Stomach (tissue), 8 donors: ENCODE measurements at regions not wholly inside any gene's neighbourhood (a gene's known extent, or its start where the extent isn't known, plus 50 kb on each side); places are given as distances from the start of the nearest gene placed in this dataset.
A peak's percentile ranks its signal among the peaks of the same experiment; 100 is the strongest.

ENCODE experiments used
- DNase-seq, 2 donors: peaks; one replicate each; pipeline versions ENCODE4 v3.0.0 to v3.0.0-alpha.2; 2013 to 2019
- H3K27ac ChIP-seq, 5 donors: fragments of 200-600 bp in 4 of 5; sonication (generic) in 4 of 5; one replicate each; pipeline ENCODE4 v1.5.1; 2013 to 2019; ENCODE audit warnings: mild to moderate bottlenecking in 1 of 5, moderate library complexity in 1 of 5
- H3K27me3 ChIP-seq, 3 donors: fragments of 200-600 bp; sonication (generic); one replicate each; pipeline ENCODE4 v1.5.1; 2017 to 2019; ENCODE audit warnings: mixed run types in 1 of 3
- H3K36me3 ChIP-seq, 4 donors: fragments of 200-600 bp; sonication (generic); 1 replicate in 3 of 4; 2 replicates in 1 of 4; pipeline ENCODE4 v1.5.1; 2016 to 2019
- H3K4me1 ChIP-seq, 4 donors: fragments of 200-600 bp; sonication (generic); one replicate each; pipeline ENCODE4 v1.5.1; 2016 to 2019
- H3K4me3 ChIP-seq, 4 donors: fragments of 200-600 bp; sonication (generic) in 3 of 4; one replicate each; pipeline ENCODE4 v1.5.1; 2016 to 2019; ENCODE audit warnings: mild to moderate bottlenecking in 1 of 4
- H3K9me3 ChIP-seq, 4 donors: fragments of 200-600 bp; sonication (generic); one replicate each; pipeline ENCODE4 v1.5.1; 2016 to 2019
- CTCF ChIP-seq, 7 experiments: fragments of 450-650 bp in 4 of 7; fragments of 200-600 bp in 3 of 7; sonication (generic) in 3 of 7; IDR thresholded peaks; one replicate each; pipeline ENCODE4 v1.5.1; 2016 to 2019; ENCODE audit warnings: antibody characterized with exemption in 7 of 7, control low read depth in 2 of 7, mild to moderate bottlenecking in 1 of 7
- EP300 ChIP-seq: sonication (generic); formaldehyde crosslinking; IDR thresholded peaks from one replicate; pipeline ENCODE4 v1.6.1; 2017; ENCODE audit warnings: antibody characterized with exemption
- POLR2A ChIP-seq, 4 donors: fragments of 450-650 bp; IDR thresholded peaks; one replicate each; pipeline ENCODE4 v1.6.1; 2016; ENCODE audit warnings: antibody characterized with exemption in 4 of 4, control low read depth in 2 of 4, mild to moderate bottlenecking in 1 of 4, moderate library complexity in 1 of 4
- POLR2AphosphoS5 ChIP-seq, 3 donors: sonication (generic); formaldehyde crosslinking; IDR thresholded peaks; one replicate each; pipeline ENCODE4 v1.6.1; 2016; ENCODE audit warnings: antibody characterized with exemption in 3 of 3
- WGBS, 5 donors: extraction: QIAGEN DNeasy Blood & Tissue Kit in 3 of 5; methylation state at CpG; one replicate each; pipeline versions ENCODE4 v1.1.5 to v1.1.7; 2013 to 2018; 5-methylcytosine and 5-hydroxymethylcytosine counted together
- intact Hi-C: fragments of 100-400 bp; cut with DNase I; formaldehyde crosslinking; loops from one replicate; pipeline ENCODE4 v1.15.1; 2023; ENCODE audit warnings: low total_unique reads
- donor health status: healthy with polysubstance abuse.
- donor health status: Bipolar disorder and iron deficiency.
- donor health status: healthy.

- Histone ChIP-seq H3K4me3 (no peak overlapping the region), H3K27me3 (no peaks in the 10 kb centered on the region), H3K4me1 (peaks cover 0 to 10% (median 7%) of the 10 kb centered on the region in 4 donors), H3K27ac (no peak overlapping the region), H3K9me3 (no peaks in the 10 kb centered on the region), H3K36me3 (no peaks in the 10 kb centered on the region)
- intact Hi-C loops: no loop called here
- no peak for DNase-seq
- no peak for TF ChIP-seq EP300
- no peak for TF ChIP-seq POLR2A (IDR thresholded peaks at IDR 0.05)
- no peak for TF ChIP-seq POLR2AphosphoS5 (IDR thresholded peaks at IDR 0.05)
- TF ChIP-seq CTCF (IDR thresholded peaks at IDR 0.05): no peak
- 38 to 81% (median 76%) methylated on average over 2 of the region's 2 CpGs for WGBS, 5 donors
These were observed 311.9 kb upstream of the TBX3 start for GRCh38 chr12:114995891-114996290.

DNA sequence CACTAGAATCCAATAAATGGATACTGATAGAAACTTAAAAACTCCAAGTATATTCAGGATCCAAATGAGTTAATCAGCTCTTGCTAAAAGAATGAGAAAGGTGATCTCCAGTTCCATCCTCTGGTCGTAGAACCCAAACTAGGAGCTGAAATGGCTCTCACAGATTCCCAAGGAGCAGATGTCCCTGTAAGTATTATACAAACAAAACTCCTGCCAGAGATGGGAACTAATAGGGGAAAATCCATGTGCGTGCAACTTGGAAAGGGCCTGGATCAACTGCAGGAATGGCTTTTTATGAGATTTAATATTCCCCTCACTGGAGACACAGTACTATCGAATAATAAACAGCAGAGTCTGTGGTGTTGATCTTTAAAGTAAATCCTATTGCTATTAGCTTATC, 309.2 kb upstream of the TBX3 start:
- no peaks in the 10 kb centered on the region for H3K36me3 ChIP-seq
- no peaks in the 10 kb centered on the region for H3K4me1 ChIP-seq
- TF ChIP-seq POLR2A (IDR thresholded peaks at IDR 0.05) (no peak), POLR2AphosphoS5 (IDR thresholded peaks at IDR 0.05) (no peak), CTCF (IDR thresholded peaks at IDR 0.05) (no peak), EP300 (no peak)
- no peak overlapping the region for H3K27ac ChIP-seq
- DNase-seq: peak in 1 of 2 donors; percentile 59
- no peaks in the 10 kb centered on the region for H3K27me3 ChIP-seq
- intact Hi-C loops: no loop called here
- H3K9me3 ChIP-seq: no peaks in the 10 kb centered on the region
- WGBS, 5 donors: 56 to 72% (median 62%) methylated on average over 3 of the region's 3 CpGs
- H3K4me3 ChIP-seq: no peak overlapping the region

GRCh38 chr12:114992443-114992842, 308.5 kb upstream of the TBX3 start:
- Histone ChIP-seq H3K36me3 (no peaks in the 10 kb centered on the region), H3K9me3 (no peaks in the 10 kb centered on the region), H3K27ac (no peak overlapping the region), H3K4me1 (no peaks in the 10 kb centered on the region), H3K4me3 (no peak overlapping the region), H3K27me3 (no peaks in the 10 kb centered on the region)
- intact Hi-C loops: no loop called here
- no peak for DNase-seq
- TF ChIP-seq EP300 (no peak), POLR2A (IDR thresholded peaks at IDR 0.05) (no peak), CTCF (IDR thresholded peaks at IDR 0.05) (no peak), POLR2AphosphoS5 (IDR thresholded peaks at IDR 0.05) (no peak)
- WGBS, 5 donors: 21 to 39% (median 36%) methylated on average over 1 of the region's 1 CpG

DNA sequence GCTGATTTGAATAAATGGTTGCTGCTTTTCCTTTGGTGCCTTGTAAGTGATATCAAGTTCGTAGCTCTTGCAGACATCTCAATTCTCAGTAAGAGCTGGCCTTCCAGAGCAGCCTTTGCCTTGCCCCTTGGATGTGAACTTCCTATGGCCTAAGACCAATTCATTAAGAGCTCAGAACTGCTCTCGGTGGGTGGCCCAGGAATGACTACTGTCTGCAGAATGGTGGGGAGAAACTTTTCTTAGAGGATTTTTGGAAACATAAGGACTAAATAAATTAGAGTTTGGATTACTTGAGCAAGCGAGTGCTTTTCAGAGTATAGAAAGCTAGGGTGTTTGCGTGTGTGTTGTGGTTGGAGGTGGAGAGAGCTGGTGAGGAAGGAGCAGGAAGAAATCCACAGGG, 306.4 kb upstream of the TBX3 start:
- peak in 1 of 2 donors; percentile 30 for DNase-seq
- Histone ChIP-seq H3K27ac (no peak overlapping the region), H3K36me3 (no peaks in the 10 kb centered on the region), H3K9me3 (no peaks in the 10 kb centered on the region), H3K27me3 (no peaks in the 10 kb centered on the region), H3K4me1 (no peaks in the 10 kb centered on the region), H3K4me3 (no peak overlapping the region)
- no peak for TF ChIP-seq CTCF (IDR thresholded peaks at IDR 0.05)
- no peak for TF ChIP-seq POLR2A (IDR thresholded peaks at IDR 0.05)
- TF ChIP-seq EP300: no peak
- no peak for TF ChIP-seq POLR2AphosphoS5 (IDR thresholded peaks at IDR 0.05)
- intact Hi-C loops: no loop called here
- 72 to 87% (median 74%) methylated on average over 4 of the region's 4 CpGs for WGBS, 5 donors
